ENCODE measurements at regions not wholly inside any gene's neighbourhood (a gene's known extent, or its start where the extent isn't known, plus 50 kb on each side); places are given as distances from the start of the nearest gene placed in this dataset.

DNA sequence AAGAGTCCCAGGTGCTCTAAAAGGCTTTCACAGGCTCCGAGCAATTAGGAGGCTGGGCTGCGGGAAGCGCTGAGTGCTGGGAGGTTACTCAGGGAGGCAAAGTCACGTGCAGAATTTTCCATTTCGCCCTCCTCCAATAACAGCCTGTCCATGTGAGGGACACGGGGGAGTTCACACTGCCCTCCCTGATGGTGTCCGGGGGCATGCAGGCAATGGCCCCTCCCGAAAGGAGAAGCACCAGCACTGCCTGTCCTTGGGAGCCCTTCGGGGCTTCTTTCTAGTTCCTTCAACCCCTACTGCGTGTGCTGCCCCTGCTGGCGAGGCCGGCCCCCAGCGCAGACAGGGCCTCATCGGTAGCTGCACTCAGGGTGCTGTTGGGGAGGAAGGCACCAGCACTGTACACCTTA, 63.1 kb upstream of the HPCAL1 start:
- no peak for DNase-seq

GRCh38 chr2:10240161-10240681, 62.5 kb upstream of the HPCAL1 start:
- DNase-seq = no peak

DNA sequence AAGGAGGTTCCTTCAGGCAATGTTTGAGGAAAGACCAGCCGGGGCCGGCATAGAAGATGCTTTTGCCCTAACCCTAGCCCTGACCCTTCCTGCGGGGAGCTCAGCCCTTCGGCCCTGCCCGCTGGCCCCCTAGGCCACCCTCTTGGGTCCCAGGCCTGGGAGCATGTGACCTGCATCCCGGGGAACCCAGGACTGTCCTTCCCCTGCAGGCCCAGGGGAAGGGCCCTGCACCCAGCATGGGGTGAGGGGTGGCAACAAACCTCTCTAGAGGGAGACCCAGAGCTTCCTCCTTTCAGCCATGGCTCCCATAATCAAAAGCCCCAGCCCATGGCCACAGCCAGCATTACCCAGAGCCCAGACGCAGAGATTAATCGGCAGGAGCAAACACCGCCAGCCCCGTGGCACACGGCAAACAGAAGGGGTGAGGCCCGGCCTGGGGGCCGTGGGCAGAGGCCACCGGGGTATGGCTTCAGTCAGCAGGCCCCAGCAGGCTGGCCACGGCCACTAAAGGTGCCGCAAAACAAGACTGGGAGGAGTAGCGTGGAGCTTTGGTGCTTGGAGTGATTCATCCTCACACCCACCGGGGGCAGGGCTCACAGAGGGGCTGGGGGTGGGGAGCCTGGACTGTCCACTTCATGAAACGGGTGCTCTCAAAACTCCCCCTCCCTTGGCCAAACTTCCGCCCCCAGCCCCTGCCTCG, 61.6 kb upstream of the HPCAL1 start:
- no peak for DNase-seq

DNA sequence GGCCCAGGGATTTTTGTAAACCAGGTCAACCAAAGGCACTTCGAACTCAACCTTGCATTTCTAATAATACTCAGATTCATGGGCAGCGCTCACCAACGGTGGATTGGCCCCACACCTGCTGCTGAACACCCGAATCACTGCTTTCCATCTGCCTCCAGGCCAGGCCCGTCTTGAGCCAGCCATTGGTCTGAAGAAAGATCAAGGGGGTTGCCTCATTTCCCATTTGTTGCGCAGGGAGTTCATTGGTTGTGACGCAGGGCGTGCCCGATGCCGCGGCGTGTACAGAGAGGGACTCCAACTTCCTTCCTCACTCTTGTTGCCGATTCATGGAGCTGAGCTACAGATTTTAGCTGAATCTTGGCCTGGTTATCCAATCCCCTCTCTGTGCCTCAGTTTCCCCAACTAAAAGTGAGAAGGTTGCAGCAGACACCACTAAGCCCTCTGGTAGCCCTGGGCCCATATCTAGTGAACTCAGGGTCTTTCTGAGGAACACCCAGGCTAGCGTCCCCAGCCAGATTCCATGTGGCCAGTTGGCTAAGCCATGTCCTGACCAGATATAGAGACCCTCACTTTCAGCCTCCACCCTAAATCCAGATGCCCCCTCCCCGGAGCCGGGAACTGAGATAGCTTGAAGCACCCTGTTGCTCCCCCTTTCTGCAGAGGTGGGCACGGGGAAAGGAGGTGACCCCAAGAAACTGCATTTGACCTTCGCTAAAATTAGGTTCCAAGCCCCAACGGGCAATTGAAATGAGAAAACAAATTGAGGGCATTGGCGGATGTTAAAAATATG, 60.9 kb upstream of the HPCAL1 start:
- DNase-seq = no peak

DNA sequence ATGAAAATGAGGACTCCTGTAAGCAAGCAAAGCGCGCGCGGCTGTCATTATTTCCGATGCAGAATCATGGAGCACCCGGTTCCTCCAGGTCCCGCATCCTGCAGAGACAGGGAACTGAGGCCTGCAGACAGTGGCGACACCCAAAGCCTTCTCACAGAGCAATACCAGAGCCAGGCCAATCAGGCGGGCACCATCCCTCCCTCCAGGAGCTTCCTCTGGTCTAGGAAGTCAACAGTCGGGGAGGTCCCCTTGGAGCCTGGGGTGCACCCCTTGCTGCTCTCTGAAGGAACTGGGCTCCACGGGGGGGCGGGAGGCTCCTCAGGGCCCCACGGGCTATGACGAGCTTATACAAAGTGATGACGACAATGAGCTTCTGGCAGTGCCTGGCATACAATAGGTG, 60.3 kb upstream of the HPCAL1 start:
- no peak for DNase-seq

GRCh38 chr2:10242998-10243925, 59.4 kb upstream of the HPCAL1 start:
- no peak for DNase-seq

GRCh38 chr2:10243926-10244270, 58.8 kb upstream of the HPCAL1 start:
- no peak for DNase-seq

DNA sequence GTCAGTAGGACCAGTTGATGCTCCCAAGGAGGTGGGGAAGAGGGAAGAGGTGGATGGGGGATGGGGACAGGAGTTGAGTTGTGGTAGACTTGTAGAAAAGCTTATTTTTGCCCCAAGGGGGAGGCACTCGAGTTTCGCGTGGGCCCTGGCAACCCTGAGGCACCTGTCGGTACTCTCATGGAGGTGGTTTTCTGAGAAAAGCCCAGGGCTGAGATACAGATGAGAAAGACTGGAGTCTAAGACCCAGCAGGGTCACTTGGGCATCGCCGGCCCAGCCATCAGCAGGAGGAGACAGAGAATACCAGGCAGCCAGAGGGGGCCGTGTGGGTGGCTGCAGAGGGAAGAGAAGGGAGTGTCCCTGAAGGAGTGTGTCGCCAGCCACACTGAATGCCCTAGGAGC, 57.7 kb upstream of the HPCAL1 start:
- DNase-seq = no peak

GRCh38 chr2:10245661-10246060, 57.0 kb upstream of the HPCAL1 start:
- no peak for DNase-seq

DNA sequence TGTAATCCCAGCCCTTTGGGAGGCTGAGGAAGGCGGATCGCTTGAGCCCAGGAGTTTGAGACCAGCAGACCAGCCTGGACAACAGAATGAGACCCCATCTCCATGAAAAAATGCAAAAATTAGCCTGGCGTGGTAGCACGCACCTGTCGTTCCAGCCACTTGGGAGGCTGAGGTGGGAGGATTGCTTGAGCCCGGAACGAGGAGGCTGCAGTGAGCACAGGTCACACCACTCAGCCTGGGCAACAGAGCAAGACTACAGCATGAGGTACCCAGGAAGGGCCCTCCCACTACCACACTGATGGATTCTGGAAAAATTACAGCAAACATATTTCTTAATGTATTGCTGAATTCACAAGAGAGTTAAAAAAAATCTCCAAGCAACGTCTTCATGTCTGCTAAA, 56.3 kb upstream of the HPCAL1 start:
- DNase-seq = no peak

DNA sequence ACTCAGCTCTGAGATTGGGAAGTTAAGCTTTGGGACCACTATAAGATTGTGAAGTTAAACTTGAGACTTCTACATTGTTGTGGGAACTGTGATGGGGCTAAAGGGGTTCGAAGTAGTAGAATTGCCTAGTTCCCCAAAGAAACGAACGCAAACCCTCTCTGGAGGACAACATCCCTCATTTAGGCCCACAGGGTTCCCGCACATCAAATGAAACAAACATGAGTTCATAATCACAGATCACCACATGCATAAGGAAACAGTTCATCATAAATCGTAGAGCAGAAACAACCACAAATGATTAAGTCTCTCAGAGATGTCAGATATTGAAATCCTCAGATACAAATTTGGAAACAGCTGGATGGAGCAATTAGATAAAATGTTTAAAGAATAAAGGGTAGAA, 55.9 kb upstream of the HPCAL1 start:
- no peak for DNase-seq

- no peak for DNase-seq
These were observed 52.9 kb upstream of the HPCAL1 start for GRCh38 chr2:10249798-10250197.

- DNase-seq = no peak
These were observed 50.5 kb upstream of the HPCAL1 start for GRCh38 chr2:10252224-10252623.

GRCh38 chr2:10252661-10253060, 50.0 kb upstream of the HPCAL1 start:
- no peak for DNase-seq

Data from activated CD4-positive, alpha-beta T cell treated with anti-CD3 and anti-CD28 coated beads, Interleukin-10, Interleukin-2, amounts not matched to agents 100 ng/mL and 50 ng/mL, durations not matched to agents 16 hours and 8 hours (primary cell).